Stimulated activated CD8-positive, alpha-beta memory T cell treated with anti-CD3 and anti-CD28 coated beads, Interleukin-2, amount 100 ng/mL, for 48 hours (primary cell): ENCODE measurements at regions not wholly inside any gene's neighbourhood (a gene's known extent, or its start where the extent isn't known, plus 50 kb on each side); places are given as distances from the start of the nearest gene placed in this dataset.

Experiments used
- DNase-seq, 2 donors: peaks; one replicate each; pipeline ENCODE4 v3.0.0-alpha.2; 2020; ENCODE audit warnings: low read depth in 2 of 2

DNA sequence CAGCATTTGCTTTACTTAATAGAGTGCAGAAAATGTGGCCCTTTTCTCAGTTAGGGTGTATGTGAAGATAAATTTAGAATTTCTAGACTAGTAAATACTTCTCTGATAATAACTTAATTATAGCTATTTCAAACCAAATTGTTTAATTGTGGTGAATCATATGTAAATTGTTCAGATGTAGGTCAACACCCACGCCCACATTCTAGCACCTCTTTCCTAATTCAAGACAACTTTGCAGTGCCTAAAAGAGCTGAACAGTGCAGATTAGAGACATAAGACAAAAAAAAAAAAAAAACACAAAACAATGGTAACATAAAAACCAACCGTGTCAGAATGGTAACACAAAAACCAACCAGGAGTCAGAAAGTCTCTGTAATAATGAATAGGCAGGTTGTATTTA, 758.3 kb downstream of the USP25 start:
- DNase-seq = no peak

DNA sequence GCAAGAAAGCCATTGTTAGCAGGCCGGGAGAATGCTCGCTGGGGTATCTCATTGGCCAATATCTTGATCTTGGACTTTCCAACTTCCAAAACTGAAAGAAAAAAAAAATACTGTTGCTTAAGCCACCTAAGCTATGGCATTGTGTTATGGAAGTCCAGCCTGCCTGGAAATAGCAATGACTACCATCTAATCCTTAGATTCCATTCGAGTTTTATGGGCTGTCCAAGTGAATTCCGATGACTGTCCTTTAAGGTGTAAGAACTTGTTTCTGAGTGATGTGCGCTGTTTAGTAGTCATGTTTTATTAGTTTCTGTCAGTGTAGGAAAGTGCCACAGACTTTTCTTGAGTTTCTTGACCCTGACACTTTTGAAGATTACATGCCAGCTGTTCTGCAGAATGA, 762.6 kb downstream of the USP25 start:
- DNase-seq = no peak

DNA sequence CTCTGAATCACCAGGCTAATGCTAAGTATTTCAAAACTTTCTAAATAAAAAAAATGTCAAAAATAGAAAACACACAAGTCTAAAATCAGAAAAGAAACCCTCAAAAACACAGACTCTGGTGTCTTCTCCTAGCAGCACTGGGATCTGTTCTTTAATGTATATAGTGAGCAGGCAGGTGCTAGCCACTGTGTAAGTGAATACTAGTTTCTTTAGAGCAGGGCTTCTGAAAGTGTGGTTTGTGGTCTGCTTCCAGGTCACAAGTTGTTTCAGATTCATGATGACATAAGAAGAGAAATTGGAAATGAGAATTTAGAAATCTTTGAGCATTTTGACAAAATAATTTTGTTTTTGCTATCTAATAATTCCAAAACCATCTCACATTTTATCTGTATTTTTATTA, 763.1 kb downstream of the USP25 start:
- DNase-seq = no peak

DNA sequence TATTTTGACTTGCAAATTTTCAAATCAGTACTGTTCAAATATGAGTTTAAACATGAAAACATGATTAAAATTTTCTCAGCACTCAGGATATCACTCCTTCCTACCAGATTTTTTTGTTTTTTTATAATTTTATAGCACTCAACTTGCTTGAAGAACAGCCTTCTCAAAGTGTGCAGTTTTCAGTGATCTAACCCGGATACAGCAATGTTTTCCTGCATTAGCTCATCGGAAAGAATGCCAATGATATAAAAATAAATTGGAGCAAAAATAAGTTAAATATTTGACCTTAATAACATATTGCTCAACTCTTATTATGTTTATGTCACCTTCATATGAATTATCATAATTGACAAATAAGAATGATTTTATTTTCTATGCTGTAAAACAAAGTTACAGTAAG, 766.8 kb downstream of the USP25 start:
- no peak for DNase-seq

DNA sequence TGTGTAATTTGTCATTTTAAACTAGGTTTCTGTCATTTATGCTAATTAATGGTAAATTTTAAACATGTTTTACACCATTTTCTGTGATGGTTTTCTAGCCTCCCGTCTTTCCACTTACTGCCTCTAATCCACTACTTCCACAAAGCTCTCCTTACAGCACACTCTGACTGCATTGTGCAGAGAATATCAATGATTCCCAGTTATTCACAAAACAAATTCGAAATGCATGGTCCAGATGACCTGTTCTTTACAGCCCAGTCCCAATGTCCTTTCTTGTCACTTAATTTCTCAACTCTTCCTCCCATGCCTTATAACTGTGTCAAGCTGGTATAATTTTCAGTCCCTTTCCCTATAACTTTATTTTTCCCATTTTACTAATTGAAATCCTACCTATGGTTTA, 770.5 kb downstream of the USP25 start:
- DNase-seq = no peak

DNA sequence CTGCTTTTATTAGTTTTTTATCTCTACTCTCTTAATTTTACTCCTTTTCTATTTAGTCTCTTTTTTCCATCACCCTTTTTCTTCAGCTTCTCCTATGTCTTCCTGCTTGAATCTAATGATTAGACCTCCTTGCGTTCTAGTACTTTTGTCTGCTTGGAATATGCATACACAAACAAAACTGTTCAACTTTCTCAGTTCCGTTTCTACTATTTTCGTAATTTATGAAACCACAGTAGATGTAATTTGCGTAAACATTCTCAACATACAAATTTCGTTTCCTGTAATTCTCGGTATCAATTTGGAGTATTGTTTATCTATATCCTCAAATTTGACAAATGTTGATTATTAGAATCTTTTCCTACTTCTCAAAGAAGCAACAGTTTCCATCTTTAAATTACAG, 772.5 kb downstream of the USP25 start:
- DNase-seq = no peak

DNA sequence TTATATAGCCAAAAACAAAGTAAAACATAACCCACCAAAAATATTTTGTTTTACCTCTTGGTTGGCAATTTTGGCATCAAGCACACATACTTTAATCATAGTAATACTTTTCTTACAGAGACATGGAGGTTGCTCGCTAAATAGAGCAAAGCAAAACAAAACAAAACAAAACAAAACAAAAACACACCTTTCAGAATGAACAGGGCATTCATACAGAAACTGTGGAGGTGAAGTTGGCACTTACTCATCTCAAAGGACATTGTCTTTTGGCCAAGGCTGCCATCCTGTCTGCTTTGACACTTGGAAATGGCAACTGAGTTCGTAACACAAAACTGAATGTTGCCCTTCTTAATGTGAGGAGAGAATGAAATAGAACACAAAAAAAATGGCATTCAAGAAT, 773.1 kb downstream of the USP25 start:
- no peak for DNase-seq

DNA sequence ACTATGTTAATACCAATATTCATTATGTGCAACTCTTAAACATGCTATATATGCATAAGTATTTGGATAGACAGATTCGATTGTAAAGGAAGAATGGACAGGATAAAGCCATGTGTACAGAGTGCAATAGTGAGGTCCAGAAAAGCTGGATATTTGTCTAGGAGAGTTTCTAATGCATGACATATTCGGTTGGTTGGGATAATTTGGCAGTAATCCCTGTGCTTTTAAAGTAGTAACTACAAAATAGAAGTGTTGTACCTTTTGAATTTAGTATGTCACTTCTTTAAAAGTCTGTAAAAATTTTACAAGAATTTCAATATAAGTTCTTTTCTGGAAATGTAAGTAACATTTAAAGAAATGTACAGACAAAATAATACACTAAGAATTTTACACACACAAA, 774.5 kb downstream of the USP25 start:
- no peak for DNase-seq

DNA sequence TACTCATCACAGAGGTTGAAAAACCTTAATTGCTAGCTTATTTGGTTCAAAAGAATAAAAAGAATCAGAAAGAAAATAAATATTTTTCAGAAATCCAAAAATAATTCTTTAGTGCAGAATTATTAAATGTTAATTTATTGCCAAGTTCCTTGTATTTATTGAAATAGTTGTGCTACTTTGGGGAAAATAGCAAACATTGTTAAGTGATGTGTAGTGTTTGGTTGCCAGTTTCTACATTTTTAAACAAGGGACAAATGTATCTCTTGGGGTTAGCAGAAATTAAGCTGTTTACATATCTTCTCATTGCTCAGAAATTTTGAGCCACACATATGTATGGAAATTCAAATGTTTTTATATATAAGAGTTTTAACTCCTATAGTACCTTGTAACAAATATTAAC, 775.0 kb downstream of the USP25 start:
- no peak for DNase-seq

DNA sequence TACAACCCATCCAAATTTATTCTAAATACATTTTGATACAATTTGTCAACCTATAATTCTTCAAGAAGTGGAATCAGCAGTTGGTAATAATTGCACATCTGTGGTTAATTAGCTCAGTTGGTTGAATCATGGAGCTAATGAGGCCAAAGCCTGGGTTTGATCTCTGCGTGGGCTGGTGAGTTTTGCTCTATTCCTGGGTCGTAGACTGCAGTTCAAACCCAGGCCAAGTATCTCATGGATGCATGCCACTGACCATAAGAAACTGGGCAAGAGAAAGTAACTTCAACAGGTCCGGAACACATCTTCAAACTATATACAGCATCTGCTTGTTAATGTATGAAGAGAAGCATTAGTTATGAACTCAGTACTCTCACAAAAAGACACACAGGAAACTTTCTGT, 779.7 kb downstream of the USP25 start:
- DNase-seq = no peak

DNA sequence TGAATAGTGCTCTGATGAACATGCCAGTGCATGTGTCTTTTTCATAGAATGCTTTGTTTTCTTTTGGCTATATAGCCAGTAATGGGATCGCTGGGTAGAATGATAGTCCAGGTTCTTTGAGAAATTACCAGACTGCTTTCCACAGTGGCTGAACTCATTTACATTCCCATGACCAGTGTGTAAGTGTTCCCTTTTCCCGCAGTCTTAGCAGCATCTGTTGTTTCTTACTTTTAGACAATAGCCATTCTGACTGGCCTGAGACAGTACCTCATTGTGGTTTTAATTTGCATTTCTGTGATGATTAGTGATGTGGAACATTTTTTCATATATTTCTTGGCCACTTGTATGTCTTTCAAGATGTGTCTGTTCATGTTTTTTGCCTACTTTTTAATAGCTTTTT, 784.5 kb downstream of the USP25 start:
- no peak for DNase-seq

DNA sequence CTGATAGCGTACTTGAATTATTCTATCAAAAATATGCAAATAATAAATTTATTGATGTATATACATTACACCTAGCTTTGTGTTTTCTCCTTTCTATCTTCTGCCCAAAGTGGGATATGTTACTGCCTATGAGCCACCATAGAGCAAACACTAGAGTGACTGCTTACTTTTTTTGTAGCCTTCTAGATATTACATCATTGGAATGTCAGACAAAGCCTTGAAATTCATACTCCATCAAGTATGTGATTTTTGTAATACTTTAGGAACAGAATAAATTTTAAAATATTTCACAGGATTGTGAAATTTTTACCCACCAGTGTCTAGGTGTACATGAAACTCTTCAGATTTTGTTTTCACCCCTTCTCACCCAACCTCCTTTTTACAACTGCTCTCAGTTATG, 787.6 kb downstream of the USP25 start:
- DNase-seq = no peak

DNA sequence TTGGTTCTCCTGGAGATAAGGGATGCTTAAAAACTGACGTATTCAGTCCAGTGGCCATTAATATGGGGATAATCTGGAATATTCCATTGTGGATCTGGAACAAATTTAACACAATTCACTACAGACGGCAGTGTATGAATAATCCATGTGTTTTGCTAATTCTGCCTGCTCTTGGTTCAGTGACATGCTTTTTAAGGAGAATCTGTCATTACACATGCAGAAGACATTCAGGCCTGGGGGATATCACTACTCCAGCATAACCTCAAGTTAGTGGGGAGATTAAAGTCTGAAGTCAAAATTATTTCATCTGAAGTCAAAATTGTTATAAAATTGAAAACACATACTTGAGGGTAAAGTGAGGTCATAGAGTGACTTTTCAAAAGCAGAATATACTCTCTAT, 789.3 kb downstream of the USP25 start:
- DNase-seq = no peak

DNA sequence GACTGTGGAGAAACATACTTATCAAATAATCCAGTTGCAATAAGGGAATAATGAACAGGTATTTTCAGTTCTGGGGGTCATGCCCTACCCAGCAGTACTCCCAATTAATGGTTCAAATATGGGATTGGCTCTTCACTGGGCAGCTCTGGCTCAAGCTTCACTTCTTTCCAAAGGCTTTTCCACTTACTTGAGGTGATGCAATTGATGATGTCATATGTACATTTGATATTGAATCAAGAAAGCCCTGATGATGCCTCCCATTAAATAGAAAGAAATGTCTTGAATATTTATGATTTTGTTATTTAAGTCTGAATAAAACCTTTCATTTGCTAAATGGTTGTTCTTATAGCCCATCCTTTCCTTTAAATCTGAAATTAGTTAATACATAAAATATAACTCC, 789.9 kb downstream of the USP25 start:
- DNase-seq = no peak

DNA sequence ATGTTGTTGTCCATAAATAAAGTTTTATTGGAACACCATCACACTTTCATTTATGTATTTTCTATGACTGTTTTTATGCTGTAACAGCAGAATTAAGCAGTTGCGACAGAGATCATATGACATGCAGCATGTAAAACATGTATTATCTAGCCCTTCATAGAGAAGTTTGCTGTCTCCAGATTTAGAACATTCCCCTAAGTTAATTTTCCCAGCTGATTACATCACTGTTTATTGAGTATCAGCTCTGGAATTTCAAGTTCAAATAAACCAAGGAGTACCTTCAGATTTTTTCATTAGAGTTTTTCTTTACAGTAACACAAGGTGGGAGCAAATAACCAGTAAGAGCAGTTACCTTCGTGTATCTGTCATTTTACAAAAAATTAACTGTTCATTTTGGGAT, 792.8 kb downstream of the USP25 start:
- DNase-seq = no peak

DNA sequence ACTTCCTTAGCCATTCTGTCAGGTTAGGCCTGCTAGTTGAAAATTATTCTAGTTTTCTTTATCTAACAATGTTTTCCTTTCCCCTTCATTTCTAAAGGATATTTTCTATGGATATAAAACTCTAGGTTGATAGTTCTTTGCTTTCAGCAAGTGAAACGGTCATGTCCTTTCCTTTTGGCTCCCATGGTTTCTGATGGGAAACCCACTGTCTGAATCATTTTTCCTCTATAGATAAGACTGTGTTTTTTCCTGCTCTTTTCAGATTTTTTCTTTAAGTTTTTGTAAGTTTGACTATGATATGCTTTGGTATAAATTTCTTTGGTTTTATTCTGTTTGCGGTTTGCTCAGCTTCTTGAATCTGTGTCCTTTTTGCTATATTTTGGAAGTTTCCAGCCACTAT, 800.9 kb downstream of the USP25 start:
- DNase-seq = no peak

DNA sequence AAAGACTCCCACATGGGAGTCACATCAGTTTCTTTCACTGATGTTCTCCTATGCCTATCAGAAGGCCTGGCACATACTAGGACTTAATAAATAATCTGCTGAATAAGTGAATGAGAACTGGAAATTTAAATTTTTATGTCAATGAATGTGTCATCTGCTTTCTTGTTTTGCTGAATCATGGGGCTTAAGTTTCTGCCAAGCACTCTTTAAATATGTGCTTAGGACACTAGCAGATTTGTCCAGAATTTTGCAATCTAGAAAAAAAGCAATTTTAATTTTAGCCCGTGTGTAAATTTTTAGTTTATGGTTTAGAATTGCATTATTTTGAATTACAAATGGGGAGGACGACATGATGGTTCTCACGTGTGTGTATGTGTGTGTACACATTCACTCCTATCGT, 803.1 kb downstream of the USP25 start:
- DNase-seq = no peak

DNA sequence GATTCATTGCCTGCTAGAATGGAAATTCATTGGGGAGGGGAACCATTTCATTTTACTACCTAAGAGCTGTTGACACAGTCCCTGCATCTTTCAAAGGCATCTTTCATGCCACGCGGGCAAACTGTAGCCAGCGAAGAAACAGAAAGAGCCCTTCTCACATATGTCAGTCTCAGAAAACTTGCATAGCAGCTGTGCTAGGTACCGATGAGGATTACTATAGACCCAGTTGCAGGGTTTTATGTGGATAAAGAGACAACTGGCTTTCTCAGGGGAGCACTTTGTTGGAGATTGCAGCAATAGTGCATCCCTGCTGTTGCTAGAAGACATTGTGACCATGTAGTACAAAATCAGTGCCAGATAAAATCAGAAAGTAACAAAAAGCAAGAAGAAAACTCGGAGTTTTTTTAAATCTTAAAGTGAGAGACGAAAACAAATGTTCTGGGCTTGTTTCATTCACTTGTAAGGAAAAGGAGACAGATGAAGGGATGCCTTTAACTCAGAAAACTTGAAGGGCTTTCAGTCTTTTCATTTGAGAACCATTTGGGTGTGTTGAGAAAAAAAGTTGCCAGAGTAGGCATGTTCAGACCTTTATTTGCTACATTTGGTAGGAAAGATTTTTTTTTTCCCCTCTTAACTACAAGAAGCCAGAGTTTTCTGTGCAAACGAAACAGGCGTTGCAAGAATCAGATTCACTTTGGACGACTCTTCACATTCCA, 804.1 kb downstream of the USP25 start:
- no peak for DNase-seq

DNA sequence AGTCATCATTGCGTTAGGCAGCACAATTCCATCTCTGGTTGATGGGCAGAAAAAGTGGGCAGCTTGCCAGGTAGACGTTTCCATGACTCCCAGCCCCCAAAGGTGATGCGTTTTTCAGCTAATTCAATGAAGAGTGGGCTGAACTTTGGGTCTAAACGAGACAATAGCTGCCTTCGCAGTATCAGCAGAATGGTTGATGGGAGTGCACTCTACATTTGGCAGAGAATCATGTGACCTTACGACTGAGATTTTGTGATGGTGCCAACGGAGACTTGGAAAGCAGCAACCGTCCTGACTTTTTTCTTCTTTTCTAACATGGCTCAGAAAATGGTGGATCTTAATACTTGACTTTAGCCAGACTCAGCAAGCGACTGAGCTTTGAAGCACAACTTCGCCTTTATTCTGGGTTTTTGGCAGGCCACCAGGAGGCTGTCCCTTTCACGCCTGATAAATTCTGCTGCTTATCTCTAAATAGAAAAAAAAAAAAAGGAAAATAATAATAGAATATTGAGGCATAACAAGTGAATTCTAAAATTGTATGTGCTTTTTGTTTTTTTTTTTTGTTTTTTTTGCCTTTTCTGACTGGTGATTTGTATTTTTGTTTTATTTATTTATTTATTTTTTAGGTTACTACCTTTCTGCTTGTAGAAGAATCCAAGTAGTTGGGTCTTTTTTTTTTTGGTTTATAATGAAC, 804.8 kb downstream of the USP25 start:
- DNase-seq = no peak

DNA sequence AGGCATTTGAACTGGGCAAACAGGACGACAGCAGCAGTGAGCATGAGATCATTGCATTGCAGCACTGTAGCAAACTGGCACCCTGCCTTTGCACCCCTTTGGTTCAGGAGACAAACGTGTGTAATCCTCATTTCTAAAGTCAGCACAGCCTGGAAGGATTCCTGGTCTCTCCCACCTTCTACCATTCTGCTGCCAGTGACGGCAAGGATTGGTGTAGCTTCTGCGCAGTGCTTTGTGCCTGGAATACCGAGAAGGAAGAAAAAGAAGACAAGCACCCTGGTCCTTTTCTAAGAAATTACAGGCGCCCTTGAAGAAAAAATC, 805.3 kb downstream of the USP25 start:
- DNase-seq = no peak

DNA sequence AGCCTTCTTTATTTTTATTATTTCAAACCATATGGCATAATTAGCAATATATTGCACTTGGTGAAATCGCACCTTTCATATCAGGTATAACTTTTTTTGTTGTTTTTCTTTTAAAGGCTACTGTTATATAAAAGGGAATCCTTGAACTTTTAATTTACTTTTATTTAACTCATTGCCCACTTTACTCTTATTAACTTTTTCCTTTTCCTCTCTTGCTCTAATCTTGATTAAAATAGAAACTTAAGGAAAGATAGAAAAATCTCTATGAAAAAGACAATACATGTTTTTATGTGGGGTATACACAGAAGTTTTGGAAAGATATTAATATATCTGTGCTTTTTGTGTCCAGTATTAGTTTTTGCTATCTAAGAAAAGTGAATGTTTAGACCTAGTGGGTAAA, 805.8 kb downstream of the USP25 start:
- no peak for DNase-seq

DNA sequence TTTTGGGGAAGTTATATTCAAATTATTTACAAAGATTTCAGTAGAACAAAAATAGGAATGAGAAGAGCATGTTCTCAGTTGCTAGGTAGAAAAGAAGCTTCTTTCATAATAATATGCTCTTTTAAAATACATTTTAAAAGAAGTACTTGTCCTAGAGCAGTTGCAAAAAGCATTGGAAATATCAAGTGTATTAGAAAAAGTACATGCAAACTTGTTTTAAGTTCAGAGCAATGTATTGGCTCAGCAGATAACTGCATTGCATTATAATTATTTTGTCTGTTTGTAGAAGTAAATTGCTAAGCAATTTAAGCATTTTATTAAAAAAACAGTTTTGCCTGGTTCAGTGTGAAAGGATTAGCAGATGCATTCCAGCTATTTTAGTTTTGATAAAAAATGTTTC, 806.4 kb downstream of the USP25 start:
- no peak for DNase-seq

DNA sequence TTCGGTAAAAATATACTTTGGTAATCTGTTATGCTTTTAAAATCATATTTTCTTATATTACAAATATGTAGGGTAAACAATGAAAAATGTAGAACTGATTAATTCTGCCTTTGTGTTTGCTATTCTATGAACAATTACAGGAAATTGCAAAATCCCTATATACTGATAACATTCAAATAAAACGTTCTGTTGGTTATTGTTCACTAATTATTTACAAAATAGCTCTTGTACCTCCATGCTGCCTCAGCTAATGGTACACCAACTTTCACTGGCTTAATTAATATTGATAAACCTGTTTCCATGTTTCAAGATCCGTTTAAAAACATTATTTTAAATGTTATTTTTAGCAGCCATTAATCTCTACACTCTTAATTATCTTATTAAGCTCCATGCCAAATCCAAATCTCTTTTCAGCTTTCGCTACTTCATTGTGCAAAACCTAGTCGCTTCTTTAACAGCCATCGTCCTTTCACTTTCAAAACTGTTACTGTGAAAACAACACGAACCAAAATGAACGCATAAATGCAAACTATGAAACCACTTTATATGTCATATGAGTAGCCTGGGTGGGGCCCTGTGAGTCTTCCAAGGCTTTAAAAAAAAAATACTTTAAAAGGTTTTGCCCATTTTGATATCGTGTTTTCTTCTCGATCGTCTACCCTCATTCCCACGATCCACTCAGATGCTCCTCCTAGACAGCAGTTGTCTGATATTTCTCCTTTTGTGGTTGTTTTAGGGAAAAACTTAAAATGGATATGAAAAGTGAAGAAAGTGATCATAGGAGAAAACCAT, 807.1 kb downstream of the USP25 start:
- no peak for DNase-seq
